TTC549 (cell line): ENCODE measurements at regions not wholly inside any gene's neighbourhood (a gene's known extent, or its start where the extent isn't known, plus 50 kb on each side); places are given as distances from the start of the nearest gene placed in this dataset.
"Not testable (repeated sequence)": the region's sequence is repeated elsewhere in the genome, so short reads cannot be mapped to it uniquely, and the experiment has no call there.

ENCODE experiments used
- FAIRE-seq: peaks from 2 replicates; lab custom pipeline; 2012; peaks lifted over from hg19 to GRCh38; lab: Jason Lieb, UNC

DNA sequence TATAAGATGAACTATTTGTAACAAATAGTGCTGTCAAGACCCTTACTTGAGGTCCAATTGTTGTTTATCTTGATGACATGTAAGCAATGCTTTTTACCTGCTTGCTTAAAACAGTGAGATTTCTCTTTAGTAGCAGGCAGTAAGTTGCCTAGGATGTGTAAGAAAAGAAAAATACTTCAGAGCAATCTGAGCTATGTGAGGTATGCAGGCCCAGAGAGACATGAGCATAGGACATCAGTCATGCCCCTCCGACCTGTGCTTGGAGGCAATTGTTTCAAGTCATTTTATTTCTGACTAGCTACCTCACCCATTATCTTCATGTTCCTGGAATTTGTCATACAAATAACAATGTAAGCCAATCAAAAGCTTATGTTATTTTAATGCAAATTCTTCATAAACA is 930.6 kb upstream of the FBXO33 start:
- FAIRE-seq: no peak

DNA sequence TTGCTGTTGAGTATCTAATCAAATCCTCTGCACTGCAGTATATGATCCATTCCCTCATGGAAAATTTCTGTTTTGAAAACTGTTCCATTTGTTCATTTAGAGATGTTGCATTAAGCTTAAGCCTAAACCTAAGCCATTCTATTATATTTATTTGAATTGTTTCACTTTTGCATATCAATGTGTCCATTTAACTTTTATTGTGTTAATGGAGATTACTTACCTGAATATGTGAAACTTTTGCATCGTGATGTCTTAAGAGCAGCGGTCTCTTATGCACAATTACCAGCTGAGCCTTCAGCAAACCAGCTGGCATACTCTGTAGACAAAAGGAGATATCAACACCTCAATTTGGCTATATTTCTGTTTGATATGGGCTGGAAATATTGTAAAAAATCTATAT is 922.5 kb upstream of the FBXO33 start:
- FAIRE-seq: no peak

DNA sequence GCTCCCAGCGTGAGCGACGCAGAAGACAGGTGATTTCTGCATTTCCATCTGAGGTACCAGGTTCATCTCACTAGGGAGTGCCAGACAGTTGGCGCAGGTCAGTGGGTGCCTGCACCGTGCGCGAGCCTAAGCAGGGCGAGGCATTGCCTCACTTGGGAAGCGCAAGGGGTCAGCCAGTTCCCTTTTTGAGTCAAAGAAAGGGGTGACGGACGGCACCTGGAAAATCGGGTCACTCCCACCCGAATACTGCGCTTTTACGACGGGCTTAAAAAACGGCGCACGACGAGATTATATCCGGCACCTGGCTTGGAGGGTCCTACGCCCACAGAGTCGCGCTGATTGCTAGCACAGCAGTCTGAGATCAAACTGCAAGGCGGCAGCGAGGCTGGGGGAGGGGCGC is 915.9 kb upstream of the FBXO33 start:
- FAIRE-seq: not testable (repeated sequence)

DNA sequence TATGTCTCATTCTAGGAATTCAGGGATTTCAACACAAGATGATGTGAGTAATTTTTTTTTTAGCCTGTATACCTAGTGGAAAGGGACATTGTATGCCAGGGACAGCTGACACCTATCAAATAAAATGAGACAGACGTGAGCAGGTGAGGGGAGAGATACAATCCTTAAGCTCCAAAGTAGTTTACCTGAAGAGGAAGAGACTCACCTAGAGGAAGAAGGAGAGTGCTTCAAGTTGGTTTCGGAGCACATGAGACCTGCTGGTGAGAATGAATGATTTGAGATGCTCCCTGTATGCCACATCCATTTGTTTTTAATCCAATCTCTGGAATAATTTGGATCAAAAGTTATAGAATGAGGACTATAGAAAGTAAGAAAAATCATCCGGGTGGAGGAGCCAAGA is 915.4 kb upstream of the FBXO33 start:
- no peak for FAIRE-seq

DNA sequence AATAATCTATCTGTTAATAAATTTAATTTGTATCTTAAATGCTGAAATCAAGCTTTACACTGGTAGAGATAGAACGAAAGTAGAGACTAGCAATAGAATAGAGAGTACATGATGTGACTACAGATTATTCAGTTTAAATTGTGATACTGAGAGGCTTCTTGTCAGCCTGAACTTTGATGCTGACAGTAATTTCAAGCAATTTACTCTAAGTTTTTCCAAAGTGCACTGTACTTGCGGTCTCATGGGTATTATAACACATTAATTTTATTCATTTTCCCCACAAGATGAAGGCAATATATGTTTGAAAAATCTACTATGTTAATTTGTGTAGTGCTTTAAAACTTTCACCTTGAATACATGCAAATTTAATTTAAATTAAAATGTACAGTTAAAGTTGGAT is 914.0 kb upstream of the FBXO33 start:
- FAIRE-seq: no peak

DNA sequence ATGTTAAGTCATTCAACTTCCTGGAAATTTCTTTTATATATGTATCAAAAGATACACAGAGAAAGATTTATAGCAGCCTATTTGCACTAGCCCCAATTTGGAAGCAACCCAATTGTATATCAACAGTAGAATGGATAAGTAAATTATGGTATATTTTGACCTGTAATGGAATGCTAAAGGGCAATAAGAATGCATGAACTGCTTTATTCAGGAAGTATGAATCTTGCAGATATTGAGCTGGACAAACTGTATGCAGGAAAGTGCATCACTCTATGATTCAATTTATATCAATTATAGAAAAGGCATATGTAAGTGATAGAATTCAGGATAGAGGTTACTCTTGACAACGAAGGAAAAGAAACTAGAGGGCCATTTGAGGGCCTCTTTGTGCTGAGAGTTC is 913.1 kb upstream of the FBXO33 start:
- FAIRE-seq: no peak

DNA sequence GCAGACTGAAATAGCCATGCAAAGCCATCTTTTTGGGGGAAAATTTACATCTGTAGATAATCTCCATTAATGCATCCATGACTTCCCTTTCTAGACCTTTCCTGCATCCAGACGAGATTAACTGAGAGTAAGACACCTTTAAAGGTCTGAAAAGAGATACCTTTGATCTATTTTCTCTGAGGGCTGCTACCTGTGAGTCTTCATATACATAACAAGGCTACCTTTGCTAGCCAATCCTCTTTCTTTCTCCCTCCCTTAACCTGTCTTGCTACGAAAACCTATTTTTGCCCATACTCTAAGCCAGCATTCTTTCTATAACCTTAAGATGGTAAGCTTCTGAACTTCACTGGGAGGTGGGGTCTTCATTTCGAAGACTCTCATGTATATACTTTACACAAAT is 908.5 kb upstream of the FBXO33 start:
- FAIRE-seq: no peak

DNA sequence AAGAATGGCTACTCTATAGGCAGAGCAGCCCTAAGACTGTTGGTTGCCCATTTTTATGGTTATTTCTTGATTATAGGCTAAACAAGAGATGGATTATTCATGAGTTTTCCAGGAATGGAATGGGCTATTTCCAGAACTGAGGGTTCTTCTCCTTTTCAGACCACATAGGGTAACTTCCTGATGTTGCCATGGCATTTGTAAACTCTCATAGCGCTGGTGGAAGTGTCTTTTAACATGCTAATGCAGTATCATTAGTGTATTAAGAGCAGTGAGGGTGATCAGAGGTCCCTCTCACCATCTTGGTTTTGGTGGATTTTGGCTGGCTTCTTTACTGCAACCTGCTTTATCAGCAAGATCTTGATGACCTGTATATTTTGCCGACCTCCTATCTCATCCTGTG is 904.6 kb upstream of the FBXO33 start:
- no peak for FAIRE-seq

DNA sequence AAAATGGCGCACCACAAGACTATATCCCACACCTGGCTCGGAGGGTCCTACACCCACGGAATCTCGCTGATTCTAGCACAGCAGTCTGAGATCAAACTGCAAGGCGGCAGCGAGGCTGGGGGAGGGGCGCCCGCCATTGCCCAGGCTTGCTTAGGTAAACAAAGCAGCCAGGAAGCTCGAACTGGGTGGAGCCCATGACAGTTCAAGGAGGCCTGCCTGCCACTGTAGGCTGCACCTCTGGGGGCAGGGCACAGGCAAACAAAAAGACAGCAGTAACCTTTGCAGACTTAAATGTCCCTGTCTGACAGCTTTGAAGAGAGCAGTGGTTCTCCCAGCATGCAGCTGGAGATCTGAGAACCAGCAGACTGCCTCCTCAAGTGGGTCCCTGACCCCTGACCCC is 894.3 kb upstream of the FBXO33 start:
- not testable (repeated sequence) for FAIRE-seq

DNA sequence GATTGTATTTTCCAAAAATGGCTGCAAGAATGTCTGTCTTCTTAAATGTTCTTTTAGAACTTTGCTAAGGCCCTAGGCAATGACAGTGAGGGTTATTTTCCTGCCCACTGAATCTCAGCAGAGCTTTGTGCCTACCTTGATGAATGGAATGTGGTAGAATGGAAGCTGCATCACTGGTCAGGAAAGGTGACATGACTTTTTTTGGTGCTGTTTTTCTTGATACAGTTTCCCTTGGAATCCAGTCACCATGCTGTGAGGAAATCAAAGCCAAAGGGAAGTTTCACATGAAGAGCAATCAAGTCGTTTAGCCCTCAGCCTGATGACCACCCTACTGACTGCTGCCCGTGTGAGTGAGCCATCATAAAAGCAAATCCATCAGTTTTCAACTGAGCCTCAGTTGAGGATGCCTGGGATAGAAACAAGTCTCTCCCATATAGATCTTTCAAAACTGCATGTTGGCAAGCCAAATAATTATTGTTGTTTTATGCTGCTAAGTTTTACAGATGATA is 886.0 kb upstream of the FBXO33 start:
- no peak for FAIRE-seq

DNA sequence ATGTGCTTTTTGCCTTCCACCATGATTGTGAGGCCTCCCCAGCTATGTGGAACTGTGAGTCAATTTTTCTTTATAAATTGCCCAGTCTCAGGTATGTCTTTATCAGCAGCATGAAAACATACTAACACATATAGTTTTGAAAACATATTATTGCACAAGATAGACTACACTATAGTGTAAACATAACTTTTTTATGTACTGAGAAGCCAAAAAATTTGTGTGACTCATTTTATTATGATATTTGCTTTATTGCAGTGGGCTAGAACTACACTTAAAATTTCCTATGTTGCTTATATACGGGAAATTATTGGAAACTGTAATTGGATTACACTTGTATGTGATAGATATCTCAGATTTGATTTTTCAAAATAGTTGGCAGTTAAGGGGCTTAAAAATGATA is 885.5 kb upstream of the FBXO33 start:
- no peak for FAIRE-seq

DNA sequence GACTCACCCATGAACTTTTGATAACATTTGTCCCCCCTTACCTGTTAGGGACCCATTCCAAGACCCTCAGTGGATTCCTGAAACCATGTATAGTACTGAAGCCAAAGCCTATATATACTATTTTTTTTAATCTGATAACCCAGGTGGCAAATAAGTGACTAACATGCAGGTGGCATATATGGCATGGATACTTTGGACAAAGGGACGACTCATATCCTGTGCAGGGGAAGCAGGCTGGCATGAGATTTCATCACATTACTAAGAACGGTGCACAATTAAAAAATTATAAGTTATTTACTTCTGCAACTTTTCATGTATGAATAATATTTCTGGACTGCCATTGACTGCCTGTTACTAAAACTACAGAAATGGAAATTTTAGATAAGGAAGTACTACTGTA is 880.1 kb upstream of the FBXO33 start:
- FAIRE-seq: no peak

DNA sequence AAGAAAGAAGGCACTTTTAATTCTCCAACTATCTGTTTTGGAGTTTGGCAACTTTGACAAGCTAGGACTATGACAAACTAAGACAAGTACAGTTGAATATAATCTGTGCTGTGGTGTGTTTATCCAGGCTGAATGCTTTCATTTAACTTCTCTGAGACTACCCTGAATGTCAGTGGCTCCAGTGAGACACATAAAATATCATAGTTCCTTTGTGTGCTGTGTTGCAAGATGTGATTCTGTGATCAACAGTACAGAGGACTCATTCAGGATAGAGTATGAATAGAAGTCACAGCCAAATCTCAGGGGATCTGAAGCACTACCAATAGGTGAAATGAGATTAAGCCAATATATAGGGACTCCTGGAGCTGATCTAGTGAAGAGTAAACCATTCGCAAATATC is 876.9 kb upstream of the FBXO33 start:
- FAIRE-seq: no peak

DNA sequence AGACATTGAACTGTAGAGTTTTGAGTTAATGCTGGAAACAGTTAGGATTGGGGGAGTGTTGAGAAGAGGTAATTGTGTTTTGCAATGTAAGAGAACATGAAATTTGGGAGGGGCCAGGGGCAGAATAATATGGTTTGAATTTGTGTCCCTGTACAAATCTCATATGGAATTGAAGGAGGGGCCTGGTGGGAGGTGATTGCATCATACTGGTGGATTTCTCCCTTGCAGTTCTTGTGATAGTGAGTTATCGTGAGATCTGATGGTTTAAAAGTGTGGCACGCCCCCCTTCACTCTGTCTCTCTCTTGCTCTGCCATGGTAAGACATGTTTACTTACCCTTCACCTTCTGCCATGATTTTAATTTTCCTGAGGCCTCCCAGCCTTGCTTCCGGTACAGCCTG is 876.0 kb upstream of the FBXO33 start:
- FAIRE-seq: no peak

DNA sequence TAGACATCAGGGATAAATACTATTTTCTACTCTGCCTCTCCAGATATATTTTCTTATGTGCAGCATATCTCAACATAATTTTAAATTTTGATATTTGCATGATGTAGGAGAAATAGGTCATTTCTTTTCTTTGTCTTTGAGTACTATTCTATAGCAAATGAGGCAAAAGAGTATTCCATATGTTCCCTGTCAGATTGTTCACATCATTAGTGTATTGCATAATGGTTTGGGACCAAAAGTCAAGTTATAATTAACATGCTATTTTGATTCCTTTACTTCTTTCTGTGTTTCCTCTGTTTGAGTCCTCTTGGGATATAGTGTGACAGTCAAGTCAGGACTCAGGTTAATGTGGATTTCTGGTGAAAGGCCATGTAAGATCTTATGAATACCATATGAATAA is 864.6 kb upstream of the FBXO33 start:
- no peak for FAIRE-seq

DNA sequence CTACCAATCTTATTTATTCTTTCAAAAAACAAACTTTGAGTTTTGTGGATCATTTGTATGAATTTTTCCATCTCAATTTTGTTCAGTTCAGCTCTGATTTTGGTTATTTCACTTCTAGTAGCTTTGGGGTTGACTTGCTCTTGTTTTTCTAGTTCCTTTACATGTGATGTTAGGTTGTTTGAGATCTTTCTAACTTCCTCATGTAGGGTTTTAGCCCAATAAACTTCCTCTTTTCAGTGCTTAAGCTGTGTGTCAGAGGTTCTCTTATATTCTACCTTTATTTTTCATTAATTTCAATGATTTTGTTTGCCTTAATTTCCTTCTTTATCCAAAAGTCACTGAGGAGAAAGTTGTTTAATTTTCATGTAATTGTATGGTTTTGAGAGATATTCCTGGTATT is 860.4 kb upstream of the FBXO33 start:
- no peak for FAIRE-seq

DNA sequence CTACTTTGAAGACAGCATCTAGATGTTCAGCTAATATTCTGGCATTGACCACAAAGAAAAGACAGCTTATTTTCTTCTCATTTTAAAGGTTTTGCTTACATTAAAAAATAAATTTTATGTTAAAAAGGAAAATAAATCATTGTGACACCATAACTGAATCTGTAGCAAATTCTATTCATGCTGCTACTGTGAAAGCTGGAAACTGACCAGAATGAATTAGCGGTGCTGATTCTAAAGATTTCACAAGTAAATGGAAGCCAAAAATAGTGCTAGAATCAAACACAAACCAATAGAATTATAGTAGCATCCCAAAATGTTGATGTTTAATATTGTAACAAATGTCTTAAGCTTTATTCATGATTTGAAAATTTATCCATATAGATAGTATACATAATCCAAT is 850.0 kb upstream of the FBXO33 start:
- no peak for FAIRE-seq

DNA sequence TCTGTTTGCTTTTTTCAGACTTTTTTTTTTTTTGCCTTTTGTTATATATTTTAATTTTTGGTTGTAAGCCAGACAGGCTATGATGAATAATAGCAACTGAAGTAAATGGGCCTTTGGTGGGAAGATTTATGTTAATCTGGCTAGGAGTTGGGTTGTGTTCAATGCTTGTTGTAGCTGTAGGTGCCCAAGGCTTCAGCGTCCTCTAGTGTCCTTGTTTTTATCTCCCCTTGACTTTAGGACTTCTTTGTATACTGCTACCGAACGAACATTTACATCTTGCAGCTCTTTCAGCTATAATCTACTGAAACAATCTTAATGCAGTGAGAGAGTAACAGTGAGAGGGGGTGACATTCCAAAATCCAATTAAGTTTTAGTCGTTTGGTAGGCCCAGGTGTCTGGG is 848.4 kb upstream of the FBXO33 start:
- no peak for FAIRE-seq

DNA sequence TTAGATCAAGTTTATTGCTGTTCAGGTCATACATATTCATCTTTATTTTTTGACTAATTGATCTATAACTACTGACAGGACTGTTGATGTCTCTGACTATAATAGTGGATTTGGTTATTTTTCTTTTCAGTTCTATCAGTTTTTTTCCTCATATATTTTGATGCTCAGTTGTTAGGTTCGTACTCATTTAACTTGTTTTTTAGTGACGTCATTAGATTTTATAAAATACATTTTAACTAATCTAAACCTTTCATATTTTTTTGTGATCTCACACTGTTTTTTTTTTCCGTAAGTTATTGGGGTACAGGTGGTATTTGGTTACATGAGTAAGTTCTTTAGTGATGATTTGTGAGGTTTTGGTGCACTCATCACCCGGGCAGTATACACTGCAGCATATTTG is 841.2 kb upstream of the FBXO33 start:
- no peak for FAIRE-seq

DNA sequence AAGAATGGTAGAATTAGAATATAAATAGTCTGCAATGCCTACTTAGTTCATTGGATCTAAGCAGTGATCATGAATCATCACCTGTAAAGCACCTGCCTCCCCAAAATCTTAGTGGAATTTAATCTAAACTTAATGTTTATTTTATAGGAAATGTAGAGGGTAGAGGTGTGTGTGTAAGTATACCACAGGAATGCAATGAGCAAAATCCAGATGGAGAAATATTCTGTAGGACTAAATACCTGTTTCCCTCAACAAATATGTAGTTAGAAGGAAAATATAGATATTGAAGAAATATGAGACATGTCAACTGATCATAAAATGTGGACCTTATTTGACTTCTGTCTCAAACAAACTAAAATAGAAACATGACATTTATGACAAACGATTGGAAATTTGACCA is 839.2 kb upstream of the FBXO33 start:
- no peak for FAIRE-seq

DNA sequence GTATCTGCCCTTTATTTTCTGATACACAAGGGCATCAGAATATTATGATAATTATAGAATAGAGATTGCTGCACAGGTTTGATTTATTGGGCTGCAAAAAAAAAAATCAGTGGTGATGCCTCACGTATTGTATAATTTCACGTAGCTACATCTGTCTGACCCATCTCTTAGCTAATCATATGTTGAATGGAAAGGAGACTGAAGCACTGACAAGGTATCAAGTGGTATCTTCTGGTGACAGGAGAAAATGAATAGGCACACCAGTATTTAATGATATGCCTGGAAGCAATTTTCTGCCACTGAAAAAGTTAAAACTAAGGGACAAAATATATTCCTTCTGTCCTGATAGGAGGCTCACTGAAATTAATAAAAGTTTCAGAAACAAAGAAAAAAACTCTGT is 837.2 kb upstream of the FBXO33 start:
- no peak for FAIRE-seq

DNA sequence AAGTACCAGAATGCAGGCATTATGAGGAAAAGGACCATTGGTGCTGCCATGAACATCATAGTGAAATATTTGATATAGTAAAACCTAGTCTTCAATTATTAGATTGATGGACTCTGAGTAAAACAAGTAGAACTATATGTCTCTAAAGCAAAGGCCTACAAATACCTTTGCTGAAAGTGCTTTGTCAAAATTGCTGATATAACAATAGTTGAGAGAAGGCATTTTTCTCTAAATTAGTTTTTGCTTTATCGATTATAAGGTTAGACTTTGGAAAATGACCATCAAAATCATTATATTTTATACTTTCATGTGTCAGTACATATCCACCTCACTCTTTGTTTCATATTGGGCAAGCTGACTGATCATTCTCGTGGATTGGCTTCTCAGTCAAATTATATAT is 836.0 kb upstream of the FBXO33 start:
- no peak for FAIRE-seq

DNA sequence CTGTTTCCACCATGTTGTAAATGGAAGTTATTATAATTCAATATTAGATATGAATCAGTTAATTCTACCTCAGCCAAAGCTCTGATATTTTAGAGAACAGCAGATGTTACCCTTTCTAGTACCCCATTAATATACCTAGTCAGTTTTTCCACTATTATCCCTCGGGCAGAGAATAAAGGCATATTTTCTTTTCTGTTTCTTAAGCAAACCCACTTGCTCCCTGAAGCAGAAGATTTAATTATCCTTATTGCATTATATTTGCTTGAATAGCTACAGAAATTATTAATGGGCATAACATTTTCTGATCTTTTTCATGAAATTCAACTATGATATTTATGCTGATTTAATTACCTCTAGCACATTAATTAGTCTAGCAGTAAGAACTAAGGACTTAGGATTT is 832.9 kb upstream of the FBXO33 start:
- FAIRE-seq: no peak

DNA sequence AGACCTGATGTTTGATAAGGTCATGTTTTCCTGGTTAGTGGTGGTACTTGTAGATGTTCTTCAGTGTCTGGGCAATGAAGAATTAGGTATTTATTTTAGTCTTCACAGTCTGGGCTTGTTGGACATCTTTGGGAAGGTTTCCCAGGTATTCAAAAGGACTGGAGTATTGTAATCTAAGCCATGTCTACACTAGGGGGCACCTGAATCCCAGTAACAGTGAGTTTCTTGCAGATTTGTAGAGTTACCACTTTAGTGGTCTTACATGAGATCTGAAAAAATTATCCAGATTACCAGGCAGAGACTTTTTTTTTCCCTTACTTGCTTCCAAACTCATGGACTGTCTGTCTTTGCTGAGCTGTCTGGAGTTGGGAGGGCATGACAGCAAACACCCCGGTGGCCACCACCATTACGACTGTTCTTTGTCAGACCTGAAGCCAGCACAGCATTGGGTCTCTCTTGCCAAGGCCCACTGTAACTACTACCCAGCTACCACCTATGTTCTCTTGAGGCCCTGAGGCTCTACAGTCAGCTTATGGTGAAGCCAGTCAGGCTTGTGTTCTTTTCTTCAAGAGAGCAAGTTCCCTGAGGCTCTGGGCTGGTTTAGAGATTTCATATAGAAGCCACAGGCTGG is 820.7 kb upstream of the FBXO33 start:
- FAIRE-seq: no peak

DNA sequence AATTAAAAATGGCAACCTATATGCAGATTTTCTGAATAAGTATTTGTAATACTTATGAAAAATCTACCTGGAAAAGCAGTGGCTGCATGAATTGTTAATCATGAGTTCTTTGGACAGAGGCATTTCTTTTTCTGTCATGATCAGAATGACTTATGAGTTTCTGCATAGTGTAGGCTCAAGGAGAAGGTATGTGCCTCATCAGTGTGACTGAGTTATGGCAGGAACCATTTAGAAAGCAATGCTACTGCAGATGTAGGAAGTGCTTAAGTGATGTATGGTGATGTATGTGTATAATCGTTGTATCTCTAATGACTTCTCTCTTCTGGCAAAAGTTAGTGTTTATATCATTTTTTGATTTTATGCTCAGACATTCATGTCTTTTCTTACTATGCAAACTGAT is 816.4 kb upstream of the FBXO33 start:
- no peak for FAIRE-seq
